ENCODE measurements at regions not wholly inside any gene's neighbourhood (a gene's known extent, or its start where the extent isn't known, plus 50 kb on each side); places are given as distances from the start of the nearest gene placed in this dataset.

GRCh38 chr12:47376927-47377326 lies 297.2 kb upstream of the AMIGO2 start:
- Histone ChIP-seq H3K27ac (ENCODE audit: low read depth in 1 of 2, low read length in 2 of 2) (peak overlapping the region; percentile 94 to 100), H3K9me3 (ENCODE audit: control insufficient read depth in 4 of 4, low read length in 3 of 4) (no peaks in the 10 kb centered on the region), H3K4me3 (ENCODE audit: low read depth in 1 of 3, low read length in 3 of 3) (no peak overlapping the region), H3K9ac (ENCODE audit: low read depth in 1 of 2, low read length in 2 of 2) (no peak overlapping the region), H3K27me3 (ENCODE audit: control insufficient read depth in 4 of 4, insufficient read depth in 4 of 4, low read length in 3 of 4) (no peaks in the 10 kb centered on the region), H3K36me3 (ENCODE audit: control insufficient read depth in 4 of 4, insufficient read depth in 3 of 4, low read depth in 1 of 4, low read length in 3 of 4) (no peaks in the 10 kb centered on the region), H3K4me1 (ENCODE audit: control insufficient read depth in 4 of 4, insufficient read depth in 4 of 4, low read length in 3 of 4) (peaks cover 2 to 23% (median 7%) of the 10 kb centered on the region in 4 donors)
- 88% methylated on average over 6 of the region's 6 CpGs for WGBS
- DNase-seq (ENCODE audit: low spot score): no peak
- TF ChIP-seq RXRA (IDR thresholded peaks at IDR 0.05): no peak
- no peak for TF ChIP-seq TAF1 (conservative IDR thresholded peaks at IDR 0.05)
- no peak for TF ChIP-seq YY1 (IDR thresholded peaks at IDR 0.05)
- TF ChIP-seq JUND (IDR thresholded peaks at IDR 0.05): no peak
- no peak for TF ChIP-seq ZBTB33 (IDR thresholded peaks at IDR 0.05)
- no peak for TF ChIP-seq SP1 (IDR thresholded peaks at IDR 0.05)
- TF ChIP-seq NR2F2 (IDR thresholded peaks at IDR 0.05): no peak
- no peak for TF ChIP-seq MAX (IDR thresholded peaks at IDR 0.05)
- no peak for TF ChIP-seq REST (IDR thresholded peaks at IDR 0.05)
- no peak for TF ChIP-seq GABPA (IDR thresholded peaks at IDR 0.05 in 1 of 2, conservative IDR thresholded peaks at IDR 0.05 in 1 of 2)
- no peak for TF ChIP-seq CTCF (IDR thresholded peaks at IDR 0.05; ENCODE audit: low read depth, low read length, missing input control)
- no peak for TF ChIP-seq EGR1 (IDR thresholded peaks at IDR 0.05; ENCODE audit: low read depth in 2 of 2)
- TF ChIP-seq FOXA1 (IDR thresholded peaks at IDR 0.05): no peak
- no peak for TF ChIP-seq HNF4A (conservative IDR thresholded peaks at IDR 0.05)
- TF ChIP-seq HNF4G (IDR thresholded peaks at IDR 0.05): no peak
- no peak for TF ChIP-seq ATF3 (IDR thresholded peaks at IDR 0.05)
- no peak for TF ChIP-seq FOXA2 (IDR thresholded peaks at IDR 0.05)
- no peak for TF ChIP-seq RAD21 (IDR thresholded peaks at IDR 0.05)
